Left ventricle myocardium inferior (tissue), 1 donor: ENCODE measurements at regions not wholly inside any gene's neighbourhood (a gene's known extent, or its start where the extent isn't known, plus 50 kb on each side); places are given as distances from the start of the nearest gene placed in this dataset.

Experiments
- DNase-seq: peaks from one replicate; pipeline ENCODE4 v3.0.0-alpha.2; 2020
- H3K27ac ChIP-seq: fragments of 200-600 bp; replicated peaks from 2 replicates; pipeline ENCODE4 v1.8.0; 2021
- H3K27me3 ChIP-seq: fragments of 200-600 bp; 2 replicates; pipeline ENCODE4 v1.8.0; 2021; ENCODE audit warnings: low read depth
- H3K36me3 ChIP-seq: fragments of 200-600 bp; 2 replicates; pipeline ENCODE4 v1.8.0; 2021
- H3K4me1 ChIP-seq: fragments of 200-600 bp; 2 replicates; pipeline ENCODE4 v1.8.0; 2021
- H3K4me3 ChIP-seq: fragments of 200-600 bp; 2 replicates; pipeline ENCODE4 v1.8.0; 2021; ENCODE audit warnings: mild to moderate bottlenecking, moderate library complexity
- H3K9me3 ChIP-seq: fragments of 200-600 bp; replicated peaks from 2 replicates; pipeline ENCODE4 v1.8.0; 2021
- CTCF ChIP-seq: fragments of 200-600 bp; IDR thresholded peaks from 2 replicates; pipeline ENCODE4 v1.8.0; 2021; ENCODE audit warnings: antibody characterized with exemption, mild to moderate bottlenecking, borderline replicate concordance
- intact Hi-C: fragments of 100-400 bp; cut with micrococcal nuclease; formaldehyde crosslinking; loops from one replicate; pipeline ENCODE4 v1.11.0; 2022
- donor health status: DM: no; HTN: yes; CAD: no; lungs with severe emphysema.

GRCh38 chr1:71312545-71312944 is 231.7 kb upstream of the ZRANB2 start:
- TF ChIP-seq CTCF, result no peak
- Histone ChIP-seq H3K4me1 (no peaks in the 10 kb centered on the region), H3K36me3 (no peaks in the 10 kb centered on the region), H3K27me3 (no peaks in the 10 kb centered on the region), H3K9me3 (peaks cover 15% of the 10 kb centered on the region), H3K4me3 (no peak overlapping the region), H3K27ac (no peak overlapping the region)
- intact Hi-C loops, result no loop called here
- no peak for DNase-seq

DNA sequence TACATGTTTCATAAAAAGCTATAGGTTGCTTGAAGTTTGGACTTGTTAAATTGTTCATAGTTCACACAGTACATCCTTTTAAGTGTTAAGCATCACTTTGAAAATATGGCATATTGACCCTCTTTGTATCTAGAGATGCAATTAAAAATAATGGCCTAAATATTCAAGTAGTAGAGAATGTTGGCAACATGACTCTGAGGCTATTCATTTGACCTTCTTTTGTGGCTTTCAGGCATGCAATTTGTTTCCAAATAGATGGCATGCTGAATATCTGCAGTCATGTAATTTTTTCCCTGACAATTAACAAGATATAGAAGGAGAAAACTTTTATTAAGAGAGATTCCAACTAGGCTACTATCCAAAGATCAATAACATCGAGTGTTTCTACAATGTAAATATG is 230.5 kb upstream of the ZRANB2 start:
- intact Hi-C loops, result no loop called here
- TF ChIP-seq CTCF, result no peak
- no peak overlapping the region for H3K27ac ChIP-seq

GRCh38 chr1:71307451-71307850 is 226.6 kb upstream of the ZRANB2 start:
- Histone ChIP-seq H3K4me3 (no peak overlapping the region), H3K27ac (no peak overlapping the region), H3K4me1 (no peaks in the 10 kb centered on the region), H3K27me3 (no peaks in the 10 kb centered on the region), H3K36me3 (no peaks in the 10 kb centered on the region), H3K9me3 (no peaks in the 10 kb centered on the region)
- intact Hi-C loops, result no loop called here
- DNase-seq, result no peak
- no peak for TF ChIP-seq CTCF

More for the DNA sequence above, 230.5 kb upstream of the ZRANB2 start:
- Histone ChIP-seq H3K4me3 (no peak overlapping the region), H3K27me3 (no peaks in the 10 kb centered on the region), H3K4me1 (no peaks in the 10 kb centered on the region), H3K36me3 (no peaks in the 10 kb centered on the region), H3K9me3 (peaks cover 15% of the 10 kb centered on the region)
- no peak for DNase-seq

- DNase-seq, result no peak
- TF ChIP-seq CTCF, result no peak
- Histone ChIP-seq H3K4me3 (no peak overlapping the region), H3K4me1 (no peaks in the 10 kb centered on the region), H3K27me3 (no peaks in the 10 kb centered on the region), H3K36me3 (no peaks in the 10 kb centered on the region), H3K27ac (no peak overlapping the region), H3K9me3 (no peaks in the 10 kb centered on the region)
- intact Hi-C loops, result no loop called here
Observed at GRCh38 chr1:71304125-71304524, 223.3 kb upstream of the ZRANB2 start.

- H3K4me1 ChIP-seq, result no peaks in the 10 kb centered on the region
- no peaks in the 10 kb centered on the region for H3K9me3 ChIP-seq
- H3K36me3 ChIP-seq, result no peaks in the 10 kb centered on the region
- TF ChIP-seq CTCF, result no peak
- H3K4me3 ChIP-seq, result no peak overlapping the region
- no peak for DNase-seq
- intact Hi-C loops, result no loop called here
- no peak overlapping the region for H3K27ac ChIP-seq
- H3K27me3 ChIP-seq, result no peaks in the 10 kb centered on the region
Observed at GRCh38 chr1:71303617-71304041, 222.8 kb upstream of the ZRANB2 start.

DNA sequence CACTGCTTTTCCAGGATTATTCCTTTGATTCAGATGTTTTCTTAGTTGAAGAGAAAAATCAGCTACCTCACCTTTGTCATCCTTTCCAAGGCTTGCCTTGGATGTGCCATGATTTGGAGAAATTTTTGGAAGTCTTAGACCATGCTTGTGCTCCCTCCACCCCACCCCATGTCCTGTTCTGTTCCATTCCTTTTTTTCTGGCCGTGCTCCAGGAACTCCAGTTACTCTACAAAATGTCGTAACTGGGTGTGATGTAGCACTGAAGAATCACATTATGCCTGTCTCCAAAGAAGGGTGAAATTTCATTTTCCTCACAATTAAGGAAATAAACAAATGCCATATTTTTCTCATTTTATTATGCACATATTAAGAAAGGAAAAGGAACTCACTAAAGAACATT is 217.8 kb upstream of the ZRANB2 start:
- H3K4me3 ChIP-seq, result no peak overlapping the region
- H3K27ac ChIP-seq, result no peak overlapping the region
- H3K4me1 ChIP-seq, result no peaks in the 10 kb centered on the region
- no peak for TF ChIP-seq CTCF
- no peaks in the 10 kb centered on the region for H3K36me3 ChIP-seq
- no peak for DNase-seq
- no peaks in the 10 kb centered on the region for H3K9me3 ChIP-seq
- intact Hi-C loops, result no loop called here
- H3K27me3 ChIP-seq, result no peaks in the 10 kb centered on the region
